ENCODE measurements at regions not wholly inside any gene's neighbourhood (a gene's known extent, or its start where the extent isn't known, plus 50 kb on each side); places are given as distances from the start of the nearest gene placed in this dataset.

DNA sequence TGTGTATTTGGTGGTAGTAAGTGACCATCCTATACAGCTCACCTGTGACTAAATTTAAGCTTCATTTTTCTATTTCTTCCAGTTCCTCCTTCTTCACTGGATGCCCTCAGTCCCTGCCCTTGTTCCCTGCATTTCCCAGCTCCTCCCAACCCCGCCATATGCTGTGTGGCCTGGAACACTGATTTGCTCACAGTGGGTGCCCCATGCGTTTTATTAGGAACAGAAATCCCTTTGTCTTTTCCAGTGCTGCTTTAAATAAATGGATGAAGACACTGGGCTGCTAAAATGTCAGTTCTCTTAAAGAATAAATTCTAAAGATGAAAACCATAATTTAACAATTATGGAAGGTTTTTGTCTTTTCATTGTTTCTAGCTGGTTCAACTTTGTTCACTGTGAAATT is 477.3 kb downstream of the DCDC2C start:
- TF ChIP-seq, protein P1, sequence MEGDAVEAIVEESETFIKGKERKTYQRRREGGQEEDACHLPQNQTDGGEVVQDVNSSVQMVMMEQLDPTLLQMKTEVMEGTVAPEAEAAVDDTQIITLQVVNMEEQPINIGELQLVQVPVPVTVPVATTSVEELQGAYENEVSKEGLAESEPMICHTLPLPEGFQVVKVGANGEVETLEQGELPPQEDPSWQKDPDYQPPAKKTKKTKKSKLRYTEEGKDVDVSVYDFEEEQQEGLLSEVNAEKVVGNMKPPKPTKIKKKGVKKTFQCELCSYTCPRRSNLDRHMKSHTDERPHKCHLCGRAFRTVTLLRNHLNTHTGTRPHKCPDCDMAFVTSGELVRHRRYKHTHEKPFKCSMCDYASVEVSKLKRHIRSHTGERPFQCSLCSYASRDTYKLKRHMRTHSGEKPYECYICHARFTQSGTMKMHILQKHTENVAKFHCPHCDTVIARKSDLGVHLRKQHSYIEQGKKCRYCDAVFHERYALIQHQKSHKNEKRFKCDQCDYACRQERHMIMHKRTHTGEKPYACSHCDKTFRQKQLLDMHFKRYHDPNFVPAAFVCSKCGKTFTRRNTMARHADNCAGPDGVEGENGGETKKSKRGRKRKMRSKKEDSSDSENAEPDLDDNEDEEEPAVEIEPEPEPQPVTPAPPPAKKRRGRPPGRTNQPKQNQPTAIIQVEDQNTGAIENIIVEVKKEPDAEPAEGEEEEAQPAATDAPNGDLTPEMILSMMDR (tag by site-specific recombination; IDR thresholded peaks at IDR 0.05), result no peak
- no peak for TF ChIP-seq ZNF48 (tag by site-specific recombination; IDR thresholded peaks at IDR 0.05)
- TF ChIP-seq ZNF707 (tag by site-specific recombination; IDR thresholded peaks at IDR 0.05), result no peak
- TF ChIP-seq, protein P2, sequence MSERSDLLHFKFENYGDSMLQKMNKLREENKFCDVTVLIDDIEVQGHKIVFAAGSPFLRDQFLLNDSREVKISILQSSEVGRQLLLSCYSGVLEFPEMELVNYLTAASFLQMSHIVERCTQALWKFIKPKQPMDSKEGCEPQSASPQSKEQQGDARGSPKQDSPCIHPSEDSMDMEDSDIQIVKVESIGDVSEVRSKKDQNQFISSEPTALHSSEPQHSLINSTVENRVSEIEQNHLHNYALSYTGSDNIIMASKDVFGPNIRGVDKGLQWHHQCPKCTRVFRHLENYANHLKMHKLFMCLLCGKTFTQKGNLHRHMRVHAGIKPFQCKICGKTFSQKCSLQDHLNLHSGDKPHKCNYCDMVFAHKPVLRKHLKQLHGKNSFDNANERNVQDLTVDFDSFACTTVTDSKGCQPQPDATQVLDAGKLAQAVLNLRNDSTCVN (tag by site-specific recombination; optimal IDR thresholded peaks at IDR 0.05), result no peak
- no peak for TF ChIP-seq MEIS1 (CRISPR knock-in tag; IDR thresholded peaks at IDR 0.05; ENCODE audit: borderline replicate concordance)
- TF ChIP-seq, protein P3, sequence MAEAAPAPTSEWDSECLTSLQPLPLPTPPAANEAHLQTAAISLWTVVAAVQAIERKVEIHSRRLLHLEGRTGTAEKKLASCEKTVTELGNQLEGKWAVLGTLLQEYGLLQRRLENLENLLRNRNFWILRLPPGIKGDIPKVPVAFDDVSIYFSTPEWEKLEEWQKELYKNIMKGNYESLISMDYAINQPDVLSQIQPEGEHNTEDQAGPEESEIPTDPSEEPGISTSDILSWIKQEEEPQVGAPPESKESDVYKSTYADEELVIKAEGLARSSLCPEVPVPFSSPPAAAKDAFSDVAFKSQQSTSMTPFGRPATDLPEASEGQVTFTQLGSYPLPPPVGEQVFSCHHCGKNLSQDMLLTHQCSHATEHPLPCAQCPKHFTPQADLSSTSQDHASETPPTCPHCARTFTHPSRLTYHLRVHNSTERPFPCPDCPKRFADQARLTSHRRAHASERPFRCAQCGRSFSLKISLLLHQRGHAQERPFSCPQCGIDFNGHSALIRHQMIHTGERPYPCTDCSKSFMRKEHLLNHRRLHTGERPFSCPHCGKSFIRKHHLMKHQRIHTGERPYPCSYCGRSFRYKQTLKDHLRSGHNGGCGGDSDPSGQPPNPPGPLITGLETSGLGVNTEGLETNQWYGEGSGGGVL (tag by site-specific recombination; IDR thresholded peaks at IDR 0.05), result no peak
- TF ChIP-seq ZSCAN23 (tag by site-specific recombination; IDR thresholded peaks at IDR 0.05), result no peak
- TF ChIP-seq ZNF610 (tag by site-specific recombination; IDR thresholded peaks at IDR 0.05; ENCODE audit: borderline replicate concordance), result no peak
- TF ChIP-seq ZNF274 (IDR thresholded peaks at IDR 0.05; ENCODE audit: low read length), result no peak
- TF ChIP-seq ZNF274 (tag by site-specific recombination; IDR thresholded peaks at IDR 0.05; ENCODE audit: borderline replicate concordance), result no peak
- TF ChIP-seq ATF2 (tag by site-specific recombination; IDR thresholded peaks at IDR 0.05; ENCODE audit: low read depth), result no peak
- TF ChIP-seq ZNF394 (tag by site-specific recombination; IDR thresholded peaks at IDR 0.05; ENCODE audit: borderline replicate concordance), result no peak
- no peak for TF ChIP-seq ZNF555 (tag by site-specific recombination; conservative IDR thresholded peaks at IDR 0.05)
- TF ChIP-seq KLF7 (tag by site-specific recombination; IDR thresholded peaks at IDR 0.05; ENCODE audit: borderline replicate concordance), result no peak
